Transverse colon (tissue), 4 donors: ENCODE measurements at regions not wholly inside any gene's neighbourhood (a gene's known extent, or its start where the extent isn't known, plus 50 kb on each side); places are given as distances from the start of the nearest gene placed in this dataset.

Source experiments
- DNase-seq: peaks from one replicate; pipeline ENCODE4 v3.0.0-alpha.2; 2019
- H3K27ac ChIP-seq, 4 donors: fragments of 200-600 bp; sonication (generic); 2 replicates each; pipeline ENCODE4 v1.5.1; 2016 to 2018; ENCODE audit warnings: inconsistent platforms in 4 of 4
- H3K27me3 ChIP-seq: fragments of 200-600 bp; sonication (generic); 2 replicates; pipeline ENCODE4 v1.5.1; 2017; ENCODE audit warnings: inconsistent platforms
- H3K36me3 ChIP-seq, 4 donors: fragments of 200-600 bp; sonication (generic); 2 replicates each; pipeline ENCODE4 v1.5.1; 2017 to 2019; ENCODE audit warnings: inconsistent platforms in 4 of 4
- H3K4me1 ChIP-seq, 4 donors: fragments of 200-600 bp; sonication (generic); 2 replicates each; pipeline ENCODE4 v1.5.1; 2017 to 2020; ENCODE audit warnings: inconsistent platforms in 4 of 4
- H3K4me3 ChIP-seq, 4 donors: fragments of 200-600 bp; sonication (generic); 1 replicate in 1 of 4; 2 replicates in 3 of 4; pipeline versions ENCODE4 v1.5.1 to v1.6.1; 2017 to 2019; ENCODE audit warnings: inconsistent platforms in 4 of 4
- H3K9me3 ChIP-seq, 2 donors: fragments of 200-600 bp; sonication (generic); 2 replicates each; pipeline ENCODE4 v1.5.1; 2017 to 2019; ENCODE audit warnings: inconsistent platforms in 2 of 2
- CTCF ChIP-seq, 5 experiments: fragments of 200-600 bp in 3 of 5; fragments of 450-650 bp in 2 of 5; sonication (generic) in 3 of 5; IDR thresholded peaks; 1 replicate in 2 of 5; 2 replicates in 3 of 5; pipeline ENCODE4 v1.5.1; 2016 to 2017; ENCODE audit warnings: antibody characterized with exemption in 5 of 5, inconsistent platforms in 3 of 5, mild to moderate bottlenecking in 2 of 5, moderate library complexity in 1 of 5
- EP300 ChIP-seq: sonication (generic); formaldehyde crosslinking; IDR thresholded peaks from one replicate; pipeline ENCODE4 v1.6.1; 2017; ENCODE audit warnings: antibody characterized with exemption, low read depth
- POLR2A ChIP-seq: fragments of 450-650 bp; IDR thresholded peaks from one replicate; pipeline ENCODE4 v1.6.1; 2016; ENCODE audit warnings: antibody characterized with exemption, mild to moderate bottlenecking, moderate library complexity
- POLR2AphosphoS5 ChIP-seq, 3 donors: sonication (generic); formaldehyde crosslinking; IDR thresholded peaks; one replicate each; pipeline ENCODE4 v1.6.1; 2016; ENCODE audit warnings: antibody characterized with exemption in 3 of 3
- WGBS, 2 donors: methylation state at CpG; one replicate each; pipeline ENCODE4 v1.1.5; 2018; ENCODE audit warnings: low coverage in 1 of 2; 5-methylcytosine and 5-hydroxymethylcytosine counted together
- in situ Hi-C, 4 donors: fragments of 200-750 bp; cut with MboI; loops; one replicate each; pipeline versions ENCODE4 v1.15.0 to v1.15.1; 2017; ENCODE audit warnings: low sequenced_read_pairs in 3 of 4, low pct_ligation_motif_present in 1 of 4, low pct_unique_long_range_greater_than_20kb in 1 of 4
- intact Hi-C: fragments of 100-400 bp; cut with DNase I; formaldehyde crosslinking; loops from one replicate; pipeline ENCODE4 v1.15.1; 2023; ENCODE audit warnings: low total_unique reads

- DNase-seq, result no peak
- 73 to 74% methylated on average over 8 to 11 of the region's 11 CpGs for WGBS, 2 donors
- Histone ChIP-seq H3K4me1 (peaks cover 0 to 8% (median 0%) of the 10 kb centered on the region in 4 donors), H3K9me3 (no peaks in the 10 kb centered on the region), H3K27me3 (no peaks in the 10 kb centered on the region), H3K36me3 (no peaks in the 10 kb centered on the region), H3K4me3 (no peak overlapping the region), H3K27ac (peak overlapping the region in 3 of 4 donors; percentile 8 to 57 (median 22))
- intact Hi-C loops (no loop called here), in situ Hi-C loops (no loop called here)
- TF ChIP-seq POLR2A, result no peak
- no peak for TF ChIP-seq CTCF (IDR thresholded peaks at IDR 0.05)
- TF ChIP-seq POLR2AphosphoS5 (IDR thresholded peaks at IDR 0.05), result no peak
- TF ChIP-seq EP300, result no peak
Measured at GRCh38 chr12:19850346-19851065, 411.2 kb downstream of the AEBP2 start.

DNA sequence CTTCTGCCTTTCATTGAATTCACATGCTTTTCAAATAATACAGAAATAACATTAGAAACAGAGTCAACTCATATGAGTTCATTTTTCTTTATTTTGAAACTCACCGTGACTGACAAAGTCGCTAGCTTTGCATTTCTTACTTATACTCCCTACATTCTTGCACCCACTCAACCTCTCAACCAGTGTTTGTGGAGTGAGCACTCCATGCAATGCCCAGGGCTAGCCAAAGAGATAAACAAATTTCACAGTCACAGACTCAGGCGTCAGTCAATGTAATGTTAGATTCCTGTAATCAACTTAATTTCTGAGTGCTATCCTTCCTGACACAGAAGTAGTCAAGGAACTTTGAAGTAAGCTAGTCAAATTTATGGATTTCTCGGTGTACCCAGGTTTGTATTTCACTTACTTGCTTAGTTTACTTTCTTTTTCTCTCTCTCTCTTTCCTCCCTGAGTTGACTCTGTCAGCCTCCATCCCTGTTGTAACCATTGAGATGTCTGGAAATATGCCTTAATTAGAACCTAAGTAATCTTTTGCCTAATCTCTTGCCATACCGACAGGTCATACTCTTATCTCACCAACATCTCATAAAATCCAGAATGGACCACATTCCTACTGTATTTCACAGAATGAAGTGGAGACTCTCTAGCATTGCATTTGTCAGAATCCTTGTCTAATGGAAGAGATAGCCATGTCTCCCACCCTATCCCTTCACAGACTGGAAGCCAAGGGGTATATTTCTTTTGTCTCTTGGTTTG is 413.0 kb downstream of the AEBP2 start:
- H3K36me3 ChIP-seq, result no peaks in the 10 kb centered on the region
- H3K4me3 ChIP-seq, result no peak overlapping the region
- H3K9me3 ChIP-seq, result no peaks in the 10 kb centered on the region
- in situ Hi-C loops, result no loop called here
- WGBS, 2 donors, result 83 to 84% methylated on average over 5 of the region's 5 CpGs
- DNase-seq, result no peak
- H3K27me3 ChIP-seq, result no peaks in the 10 kb centered on the region
- intact Hi-C loops, result no loop called here
- TF ChIP-seq POLR2A (no peak), CTCF (IDR thresholded peaks at IDR 0.05) (no peak), EP300 (no peak), POLR2AphosphoS5 (IDR thresholded peaks at IDR 0.05) (no peak)
- H3K4me1 ChIP-seq, result peaks cover 0 to 8% (median 0%) of the 10 kb centered on the region in 4 donors
- H3K27ac ChIP-seq, result no peak overlapping the region

DNA sequence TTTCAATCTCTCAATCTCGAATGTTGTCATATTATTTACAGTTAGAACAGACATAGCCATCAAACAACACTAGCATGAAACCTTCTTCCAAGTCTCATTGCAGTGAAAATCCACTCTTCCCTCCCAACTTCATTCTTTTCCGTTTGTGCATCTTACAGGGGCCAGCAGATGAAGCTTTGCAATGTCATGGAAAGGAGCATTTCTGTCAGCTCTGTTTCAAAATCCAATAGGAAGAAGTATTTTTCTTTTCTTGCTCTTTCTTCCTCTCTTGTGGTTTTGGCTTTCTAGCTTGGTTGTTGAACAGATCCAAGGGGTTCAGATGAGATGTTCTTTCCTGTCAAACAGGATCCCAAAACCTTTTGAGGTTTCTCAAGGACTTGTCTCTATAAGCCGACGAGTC is 416.6 kb downstream of the AEBP2 start:
- intact Hi-C loops, result no loop called here
- in situ Hi-C loops, result no loop called here
- TF ChIP-seq POLR2A, result no peak
- TF ChIP-seq CTCF (IDR thresholded peaks at IDR 0.05), result no peak
- TF ChIP-seq POLR2AphosphoS5 (IDR thresholded peaks at IDR 0.05), result no peak
- no peak for TF ChIP-seq EP300
- peak overlapping the region; percentile 24 to 67 (median 56) for H3K27ac ChIP-seq
- no peaks in the 10 kb centered on the region for H3K4me1 ChIP-seq
- DNase-seq, result no peak
- 56 to 59% methylated on average over 4 of the region's 4 CpGs for WGBS, 2 donors
- H3K4me3 ChIP-seq, result no peak overlapping the region
- H3K9me3 ChIP-seq, result no peaks in the 10 kb centered on the region
- no peaks in the 10 kb centered on the region for H3K27me3 ChIP-seq
- H3K36me3 ChIP-seq, result no peaks in the 10 kb centered on the region

DNA sequence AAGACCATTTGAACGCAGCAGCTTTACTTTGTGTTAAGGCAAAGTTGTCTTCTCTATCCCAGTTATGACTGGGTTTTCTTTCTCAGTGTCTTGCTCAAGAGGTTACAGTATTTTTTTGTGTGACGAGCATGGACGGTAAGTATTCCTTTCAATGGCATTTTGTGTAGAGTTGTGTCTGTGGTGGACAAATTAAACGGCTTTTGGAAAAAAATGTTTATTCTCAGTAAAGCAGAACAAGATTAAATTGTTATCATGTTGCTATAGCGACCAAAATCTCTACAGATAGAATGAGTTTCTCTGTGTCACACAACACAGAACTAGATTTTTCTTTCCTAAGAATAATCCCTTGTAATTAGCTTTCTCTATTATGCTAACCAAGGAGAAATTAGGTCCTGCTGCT is 417.1 kb downstream of the AEBP2 start:
- no peaks in the 10 kb centered on the region for H3K36me3 ChIP-seq
- in situ Hi-C loops (no loop called here), intact Hi-C loops (no loop called here)
- no peak for DNase-seq
- peak overlapping the region; percentile 24 to 67 (median 56) for H3K27ac ChIP-seq
- no peak overlapping the region for H3K4me3 ChIP-seq
- no peak for TF ChIP-seq EP300
- no peak for TF ChIP-seq POLR2AphosphoS5 (IDR thresholded peaks at IDR 0.05)
- no peak for TF ChIP-seq CTCF (IDR thresholded peaks at IDR 0.05)
- no peak for TF ChIP-seq POLR2A
- H3K9me3 ChIP-seq, result no peaks in the 10 kb centered on the region
- no peaks in the 10 kb centered on the region for H3K27me3 ChIP-seq
- WGBS, 2 donors, result 55 to 67% methylated on average over 5 of the region's 5 CpGs
- H3K4me1 ChIP-seq, result no peaks in the 10 kb centered on the region
